IPS-NIHi7 (cell line): ENCODE measurements at regions not wholly inside any gene's neighbourhood (a gene's known extent, or its start where the extent isn't known, plus 50 kb on each side); places are given as distances from the start of the nearest gene placed in this dataset.

ENCODE experiments used
- DNase-seq: peaks from one replicate; pipeline ENCODE4 v3.0.0; 2012; ENCODE audit warnings: mixed read lengths; ENCODE audit errors: extremely low spot score

DNA sequence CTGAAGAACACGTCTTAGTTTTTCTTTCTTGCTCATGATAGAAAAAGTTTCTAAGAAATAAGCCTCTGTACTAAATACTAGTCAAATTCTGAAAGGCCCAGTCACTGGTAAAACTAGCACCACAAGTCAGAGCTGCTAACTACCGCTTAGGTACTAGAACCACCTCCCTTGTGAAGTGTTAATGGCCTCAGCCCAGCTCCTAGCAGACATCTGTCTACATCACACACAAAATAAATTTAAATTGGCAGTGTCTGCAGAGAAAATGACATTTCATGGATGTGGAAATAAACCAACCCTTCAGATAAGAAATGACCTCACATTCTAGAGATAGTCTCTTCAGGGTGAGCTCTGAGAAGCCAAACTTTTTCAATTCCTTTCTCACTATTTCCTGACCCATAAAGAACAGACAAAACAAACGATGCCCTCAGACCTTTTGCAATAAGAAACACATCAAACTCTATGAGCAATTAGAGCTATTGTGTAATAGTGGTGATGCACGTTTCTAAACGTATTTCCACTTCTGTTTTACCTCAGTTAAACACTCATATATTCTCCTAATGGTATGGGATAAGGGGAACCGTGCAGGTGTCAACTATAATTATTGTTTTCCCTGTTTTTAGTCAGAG, 70.3 kb upstream of the DSG1 start:
- DNase-seq = no peak

DNA sequence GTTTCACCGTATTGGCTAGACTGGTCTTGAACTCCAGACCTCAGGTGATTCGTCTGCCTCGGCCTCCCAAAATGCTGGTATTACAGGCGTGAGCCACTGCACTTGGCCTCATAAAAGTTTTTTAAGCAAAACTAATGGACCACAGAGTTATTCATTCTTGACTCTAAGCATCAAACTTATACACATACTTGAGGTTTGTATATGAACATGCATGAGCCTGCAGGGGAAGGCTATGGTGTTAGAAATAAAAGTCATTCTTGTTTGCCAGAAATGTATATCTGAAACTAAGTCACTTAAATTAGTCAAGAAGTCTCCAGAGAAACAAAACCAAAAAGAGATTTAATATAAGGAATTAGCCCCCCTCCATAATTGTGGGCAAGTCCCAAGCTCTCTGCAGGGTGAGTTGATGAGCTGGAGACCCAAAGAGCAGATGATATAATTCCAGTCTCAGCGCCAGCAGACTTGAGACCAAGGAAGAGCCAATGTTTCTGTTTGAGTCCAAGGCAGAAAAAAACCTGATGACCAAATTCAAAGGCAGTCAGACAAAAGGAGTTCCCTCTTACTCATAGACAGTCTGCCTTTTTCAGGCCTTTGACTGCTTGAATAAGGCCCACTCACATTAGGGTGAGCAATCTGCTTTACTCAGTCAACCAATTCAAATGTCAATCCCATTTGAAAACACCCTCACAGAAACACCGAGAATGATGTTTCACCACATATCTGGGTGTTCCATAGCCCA, 69.0 kb upstream of the DSG1 start:
- DNase-seq = no peak

DNA sequence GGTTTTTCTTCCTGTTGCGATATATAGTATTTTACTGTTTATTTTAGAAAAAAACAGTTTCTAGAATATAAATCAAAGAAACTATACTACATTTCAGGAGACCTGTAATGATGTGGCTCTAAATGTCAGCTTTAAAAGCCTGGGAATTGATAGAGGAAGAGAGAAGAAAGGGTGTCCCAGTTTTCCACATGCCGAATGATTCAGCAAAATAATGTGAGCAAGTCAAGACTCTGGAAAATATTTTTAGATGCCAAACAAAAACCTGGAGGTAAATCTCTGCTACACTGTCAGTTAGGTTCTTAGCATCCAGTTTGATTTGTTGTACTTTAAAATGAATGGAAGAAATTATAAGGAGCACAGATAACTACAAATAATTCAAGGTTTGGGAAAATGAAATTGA, 67.1 kb upstream of the DSG1 start:
- no peak for DNase-seq

DNA sequence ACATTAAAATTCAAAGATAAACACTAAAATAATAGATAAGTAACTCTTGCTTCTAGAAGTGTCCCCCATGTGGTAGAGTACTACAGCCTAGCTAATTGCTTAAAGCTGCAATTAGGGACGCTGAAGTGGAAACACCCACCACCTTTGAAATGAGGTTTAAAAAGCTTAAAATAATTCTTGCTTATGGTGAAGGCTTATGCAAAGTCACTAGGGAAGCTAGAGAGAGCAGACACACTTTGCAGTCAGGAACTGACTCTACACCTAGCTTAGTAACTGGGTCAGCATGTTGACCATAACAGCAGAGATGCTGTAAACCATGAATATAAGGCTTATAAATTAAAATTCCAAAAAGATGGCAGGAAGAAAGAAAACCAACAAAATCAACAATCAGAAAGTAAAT, 65.4 kb upstream of the DSG1 start:
- DNase-seq = no peak

DNA sequence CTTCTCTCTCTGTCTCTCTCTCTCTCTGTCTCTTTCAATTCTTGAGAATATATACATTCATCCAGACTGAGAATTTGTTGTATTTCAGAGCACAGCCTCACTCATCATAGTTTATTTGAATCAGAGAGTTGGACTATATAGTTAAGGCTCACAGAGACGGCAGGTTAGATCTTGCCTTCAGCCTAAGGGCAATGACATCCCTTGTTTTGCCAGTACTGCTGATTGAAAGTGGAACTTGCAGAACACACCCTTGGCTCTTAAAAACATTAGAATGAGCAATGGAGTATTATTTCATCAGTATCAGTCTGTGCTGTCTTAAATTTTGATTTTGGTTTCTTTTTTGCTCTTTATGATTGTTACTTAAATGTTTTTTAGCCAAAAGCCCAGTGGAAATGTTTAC, 62.0 kb upstream of the DSG1 start:
- DNase-seq = no peak

DNA sequence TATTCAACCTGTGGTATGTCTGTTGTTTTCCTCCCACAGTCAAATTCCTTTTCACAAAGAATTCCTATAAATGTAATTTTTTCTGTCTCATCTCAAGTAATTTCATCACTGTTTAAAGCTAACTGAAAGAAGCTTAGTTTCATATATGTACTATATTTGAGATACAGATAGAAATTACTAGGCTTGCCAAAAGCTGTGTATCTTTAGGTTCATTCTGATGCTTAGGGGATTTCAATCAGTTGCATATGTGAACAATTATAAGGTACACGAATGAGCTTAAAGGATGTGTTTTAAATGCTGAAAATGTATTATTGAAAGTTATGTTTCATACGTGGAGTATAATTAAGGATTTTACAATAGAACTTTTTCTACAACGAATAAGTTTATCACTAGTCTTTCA, 59.2 kb upstream of the DSG1 start:
- no peak for DNase-seq

DNA sequence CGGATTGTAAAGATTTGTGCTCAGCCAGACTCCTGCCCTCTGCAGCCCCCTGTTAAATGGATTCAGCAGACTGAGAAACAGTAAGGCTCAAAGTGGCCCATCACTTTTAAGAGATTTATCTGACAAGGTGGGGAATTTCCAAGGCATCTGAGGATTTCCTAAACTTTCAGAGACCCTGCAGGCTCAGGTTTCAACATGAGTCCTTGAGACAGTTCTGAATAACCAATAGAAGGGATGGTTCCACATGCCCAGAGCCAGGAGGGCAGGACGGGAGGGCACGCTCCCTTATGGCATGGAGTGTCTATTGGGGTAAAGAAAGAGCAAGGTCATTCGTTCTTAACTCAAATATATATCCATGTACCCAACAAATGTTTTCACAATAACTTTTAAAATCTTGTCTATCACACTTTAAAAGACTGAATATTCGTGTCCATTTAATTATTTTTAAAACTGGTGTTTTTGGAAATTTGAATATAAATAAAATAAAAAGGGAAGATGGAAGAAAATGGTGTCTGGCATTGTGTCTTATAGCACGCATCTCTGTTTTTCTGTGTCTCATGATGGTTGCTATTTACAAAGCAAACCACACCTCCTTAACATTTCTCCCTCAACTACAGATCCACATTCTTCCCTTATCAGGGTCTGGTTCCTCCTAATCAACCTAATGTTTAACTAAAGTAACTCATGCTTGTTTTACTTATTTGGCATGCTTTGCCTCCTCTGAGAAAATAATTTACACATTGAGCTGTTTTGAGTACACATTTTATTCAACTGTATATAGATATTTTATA, 56.0 kb upstream of the DSG1 start:
- no peak for DNase-seq

DNA sequence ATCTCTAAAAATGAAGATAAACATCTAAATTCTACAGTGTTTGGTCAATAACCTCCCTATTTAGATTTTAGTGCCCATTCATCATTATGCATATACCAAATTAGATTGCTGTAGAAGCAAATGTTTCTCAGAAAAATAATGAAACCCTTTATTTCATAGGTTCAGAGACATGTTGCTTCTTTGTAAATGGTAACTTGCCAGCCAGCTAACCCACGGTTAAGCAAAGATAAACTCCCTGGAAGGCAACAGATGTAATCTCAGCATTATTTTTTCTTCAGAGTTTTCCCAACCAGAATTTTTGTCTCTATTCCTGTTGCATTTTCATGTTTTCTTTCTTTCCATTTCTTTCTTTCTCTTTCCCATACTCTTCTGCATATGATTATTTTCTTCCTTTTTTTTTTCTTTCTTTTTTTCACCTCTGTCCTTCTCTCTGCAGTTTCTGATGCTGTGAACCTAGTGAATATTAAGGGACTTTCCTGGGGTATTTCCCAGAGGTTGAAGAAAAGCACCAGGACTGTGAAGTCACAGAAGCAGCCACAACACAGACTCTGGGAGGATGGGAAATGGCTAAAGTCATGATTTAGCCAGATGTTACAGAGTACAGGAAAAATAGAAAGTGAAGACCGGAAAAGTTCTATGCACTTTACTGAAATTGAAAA, 50.0 kb upstream of the DSG1 start:
- DNase-seq = no peak
